Heart left ventricle (tissue), 13 donors: ENCODE measurements at regions not wholly inside any gene's neighbourhood (a gene's known extent, or its start where the extent isn't known, plus 50 kb on each side); places are given as distances from the start of the nearest gene placed in this dataset.

Experiments used
- POLR2A ChIP-seq, 2 donors: fragments of 450-650 bp; IDR thresholded peaks; one replicate each; pipeline ENCODE4 v1.6.1; 2017; ENCODE audit warnings: antibody characterized with exemption in 2 of 2, mild to moderate bottlenecking in 2 of 2, moderate library complexity in 2 of 2
- TF ChIP-seq, protein P1 (sequence below), 12 donors: fragments of 200-600 bp; sonication (generic) in 4 of 12; IDR thresholded peaks; one replicate each; pipeline versions ENCODE4 v1.5.0 to v1.8.0; 2018 to 2022; ENCODE audit warnings: antibody characterized with exemption in 12 of 12, mild to moderate bottlenecking in 5 of 12
- donor health status: ischemic (EF 13 %, LVEDD 7.1; RV severe dilation, severe dysfunction).
- donor health status: DM: no; HTN: yes; CAD: no.
- donor health status: DM: no; HTN: no; CAD: no.
- donor health status: ischemic (EF 25% LVEDD 6.9; RV normal size, moderate dysfunction).
- donor health status: ischemic (EF 25% LVEDD 5.7; RV mildly dilated, moderate dysfunction).
- donor health status: ischemic (EF 35%, LVEDD 5.7; RV mildly dilated, moderate dysfunction).
- donor health status: nonischemic (EF 11% LVEDD 7.7; RV severe dilation, severe dysfunction).
- donor health status: DM: yes; HTN: yes; CAD: no.
- donor health status: PGD.
- donor health status: ischemic (EF 29% LVEDD 5.4; RV normal size, mild dysfunction).
- donor health status: nonischemic (EF 23%, LVEDD 6.1; RV moderate dilation, normal function).

DNA sequence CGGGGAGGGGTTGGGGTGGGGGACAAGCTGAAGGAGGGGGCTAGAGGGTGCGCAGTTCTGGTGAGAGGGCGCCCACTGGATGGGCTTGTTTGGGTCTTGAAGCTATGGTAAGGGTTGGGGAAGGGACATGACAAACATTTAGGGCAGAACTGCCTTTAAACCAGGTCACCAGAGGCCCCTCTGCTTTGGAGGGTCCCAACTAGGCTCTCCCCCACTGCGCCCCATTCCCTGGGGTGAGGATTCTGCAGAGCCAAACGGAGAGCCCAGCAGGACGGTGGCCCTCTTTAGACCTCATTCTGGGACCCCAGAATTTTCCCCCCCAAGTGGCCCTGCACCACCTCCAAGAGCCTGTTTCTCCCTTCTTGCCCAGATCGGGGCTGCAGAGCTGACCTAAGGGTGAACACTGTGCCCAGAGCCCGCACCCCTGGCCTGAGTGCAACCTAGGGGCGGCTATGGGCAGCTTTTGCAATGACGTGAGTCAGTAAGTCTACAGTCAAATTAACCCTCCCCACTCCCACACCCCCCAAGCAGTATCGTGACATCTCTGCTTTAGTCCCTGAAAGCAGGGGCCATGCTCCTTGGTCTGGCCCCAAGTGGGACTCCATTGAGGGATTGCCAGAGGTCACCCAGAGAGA lies 593.8 kb downstream of the MATN1 start:
- TF ChIP-seq, protein P1, sequence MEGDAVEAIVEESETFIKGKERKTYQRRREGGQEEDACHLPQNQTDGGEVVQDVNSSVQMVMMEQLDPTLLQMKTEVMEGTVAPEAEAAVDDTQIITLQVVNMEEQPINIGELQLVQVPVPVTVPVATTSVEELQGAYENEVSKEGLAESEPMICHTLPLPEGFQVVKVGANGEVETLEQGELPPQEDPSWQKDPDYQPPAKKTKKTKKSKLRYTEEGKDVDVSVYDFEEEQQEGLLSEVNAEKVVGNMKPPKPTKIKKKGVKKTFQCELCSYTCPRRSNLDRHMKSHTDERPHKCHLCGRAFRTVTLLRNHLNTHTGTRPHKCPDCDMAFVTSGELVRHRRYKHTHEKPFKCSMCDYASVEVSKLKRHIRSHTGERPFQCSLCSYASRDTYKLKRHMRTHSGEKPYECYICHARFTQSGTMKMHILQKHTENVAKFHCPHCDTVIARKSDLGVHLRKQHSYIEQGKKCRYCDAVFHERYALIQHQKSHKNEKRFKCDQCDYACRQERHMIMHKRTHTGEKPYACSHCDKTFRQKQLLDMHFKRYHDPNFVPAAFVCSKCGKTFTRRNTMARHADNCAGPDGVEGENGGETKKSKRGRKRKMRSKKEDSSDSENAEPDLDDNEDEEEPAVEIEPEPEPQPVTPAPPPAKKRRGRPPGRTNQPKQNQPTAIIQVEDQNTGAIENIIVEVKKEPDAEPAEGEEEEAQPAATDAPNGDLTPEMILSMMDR (IDR thresholded peaks at IDR 0.05) = no peak
- no peak for TF ChIP-seq POLR2A (IDR thresholded peaks at IDR 0.05)
